ENCODE measurements at regions not wholly inside any gene's neighbourhood (a gene's known extent, or its start where the extent isn't known, plus 50 kb on each side); places are given as distances from the start of the nearest gene placed in this dataset.

DNA sequence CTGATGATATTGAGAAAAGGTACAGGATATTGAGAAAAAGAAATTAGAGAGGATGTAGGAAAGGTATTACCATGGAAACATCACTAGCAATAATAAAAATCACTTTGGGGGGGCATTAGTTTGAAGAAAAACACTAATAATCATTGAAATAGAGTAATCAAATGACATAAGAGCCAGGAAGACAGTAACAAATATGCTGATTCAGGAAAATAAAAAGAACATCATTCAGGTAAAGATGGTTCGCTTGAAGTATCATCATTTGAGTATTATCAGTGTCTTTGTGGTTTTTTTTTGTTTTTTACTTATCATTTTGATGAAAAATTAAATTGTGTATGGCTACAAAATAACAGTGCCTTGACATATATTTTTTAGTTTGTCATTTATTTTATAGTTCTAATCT lies 164.5 kb downstream of the IFI44 start:
- TF ChIP-seq POLR2A (IDR thresholded peaks at IDR 0.05) (no peak), POLR2AphosphoS5 (IDR thresholded peaks at IDR 0.05) (no peak)
- TF ChIP-seq, protein P1, sequence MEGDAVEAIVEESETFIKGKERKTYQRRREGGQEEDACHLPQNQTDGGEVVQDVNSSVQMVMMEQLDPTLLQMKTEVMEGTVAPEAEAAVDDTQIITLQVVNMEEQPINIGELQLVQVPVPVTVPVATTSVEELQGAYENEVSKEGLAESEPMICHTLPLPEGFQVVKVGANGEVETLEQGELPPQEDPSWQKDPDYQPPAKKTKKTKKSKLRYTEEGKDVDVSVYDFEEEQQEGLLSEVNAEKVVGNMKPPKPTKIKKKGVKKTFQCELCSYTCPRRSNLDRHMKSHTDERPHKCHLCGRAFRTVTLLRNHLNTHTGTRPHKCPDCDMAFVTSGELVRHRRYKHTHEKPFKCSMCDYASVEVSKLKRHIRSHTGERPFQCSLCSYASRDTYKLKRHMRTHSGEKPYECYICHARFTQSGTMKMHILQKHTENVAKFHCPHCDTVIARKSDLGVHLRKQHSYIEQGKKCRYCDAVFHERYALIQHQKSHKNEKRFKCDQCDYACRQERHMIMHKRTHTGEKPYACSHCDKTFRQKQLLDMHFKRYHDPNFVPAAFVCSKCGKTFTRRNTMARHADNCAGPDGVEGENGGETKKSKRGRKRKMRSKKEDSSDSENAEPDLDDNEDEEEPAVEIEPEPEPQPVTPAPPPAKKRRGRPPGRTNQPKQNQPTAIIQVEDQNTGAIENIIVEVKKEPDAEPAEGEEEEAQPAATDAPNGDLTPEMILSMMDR (IDR thresholded peaks at IDR 0.05) = no peak
